ENCODE measurements at regions not wholly inside any gene's neighbourhood (a gene's known extent, or its start where the extent isn't known, plus 50 kb on each side); places are given as distances from the start of the nearest gene placed in this dataset.

DNA sequence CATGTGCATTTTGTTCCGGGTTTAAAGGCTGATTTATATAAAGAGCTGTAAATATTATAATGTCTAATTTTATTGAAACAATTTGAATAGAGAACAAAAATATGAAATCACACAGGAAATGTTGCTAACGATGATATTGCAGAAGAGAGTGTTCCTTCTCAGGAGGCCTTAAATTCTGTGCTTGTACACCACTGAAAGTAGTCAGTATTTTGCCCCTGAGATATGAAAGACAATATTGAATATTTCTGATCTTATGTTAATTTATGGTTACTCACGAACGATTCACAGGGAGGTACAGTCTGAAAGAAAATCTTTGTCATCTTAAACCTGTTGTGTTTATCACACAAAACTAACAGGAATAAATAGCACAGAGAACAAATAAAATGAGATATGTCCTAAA, 213.2 kb upstream of the PLSCR5 start:
- TF ChIP-seq, protein P1, sequence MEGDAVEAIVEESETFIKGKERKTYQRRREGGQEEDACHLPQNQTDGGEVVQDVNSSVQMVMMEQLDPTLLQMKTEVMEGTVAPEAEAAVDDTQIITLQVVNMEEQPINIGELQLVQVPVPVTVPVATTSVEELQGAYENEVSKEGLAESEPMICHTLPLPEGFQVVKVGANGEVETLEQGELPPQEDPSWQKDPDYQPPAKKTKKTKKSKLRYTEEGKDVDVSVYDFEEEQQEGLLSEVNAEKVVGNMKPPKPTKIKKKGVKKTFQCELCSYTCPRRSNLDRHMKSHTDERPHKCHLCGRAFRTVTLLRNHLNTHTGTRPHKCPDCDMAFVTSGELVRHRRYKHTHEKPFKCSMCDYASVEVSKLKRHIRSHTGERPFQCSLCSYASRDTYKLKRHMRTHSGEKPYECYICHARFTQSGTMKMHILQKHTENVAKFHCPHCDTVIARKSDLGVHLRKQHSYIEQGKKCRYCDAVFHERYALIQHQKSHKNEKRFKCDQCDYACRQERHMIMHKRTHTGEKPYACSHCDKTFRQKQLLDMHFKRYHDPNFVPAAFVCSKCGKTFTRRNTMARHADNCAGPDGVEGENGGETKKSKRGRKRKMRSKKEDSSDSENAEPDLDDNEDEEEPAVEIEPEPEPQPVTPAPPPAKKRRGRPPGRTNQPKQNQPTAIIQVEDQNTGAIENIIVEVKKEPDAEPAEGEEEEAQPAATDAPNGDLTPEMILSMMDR (IDR thresholded peaks at IDR 0.05) = no peak
- no peak for TF ChIP-seq POLR2A (IDR thresholded peaks at IDR 0.05)
- no peaks in the 10 kb centered on the region for H3K36me3 ChIP-seq
- no peaks in the 10 kb centered on the region for H3K4me1 ChIP-seq
- no peak overlapping the region for H3K27ac ChIP-seq
- intact Hi-C loops (cut with DNase I) = no loop called here
- DNase-seq (no peak), ATAC-seq (no peak)
- no peaks in the 10 kb centered on the region for H3K27me3 ChIP-seq
- H3K4me3 ChIP-seq = no peak overlapping the region
- WGBS (ENCODE audit: insufficient coverage, low coverage, low lambda C conversion rate, missing lambda C conversion rate) = 35% methylated on average over 4 of the region's 4 CpGs
- H3K9me3 ChIP-seq = no peaks in the 10 kb centered on the region

DNA sequence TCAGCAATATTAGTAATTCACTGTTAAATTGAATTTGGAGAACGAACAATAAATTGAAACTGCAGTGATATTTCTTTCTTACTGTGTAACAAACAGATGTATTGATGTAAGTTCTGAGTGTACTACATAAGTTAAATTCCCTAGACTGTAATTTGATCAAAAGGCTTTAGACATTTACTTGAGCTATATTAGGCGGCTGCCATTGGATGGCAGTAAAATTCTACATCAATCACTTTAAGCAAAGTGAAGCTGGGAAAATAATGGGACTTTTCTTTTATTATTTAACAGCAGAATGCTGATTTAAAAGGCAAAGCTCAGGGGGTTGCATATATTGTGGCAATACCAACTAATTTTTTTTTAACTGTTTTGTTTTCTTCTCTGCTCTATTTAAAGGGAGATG, 212.6 kb upstream of the PLSCR5 start:
- H3K4me3 ChIP-seq = no peak overlapping the region
- H3K4me1 ChIP-seq = no peaks in the 10 kb centered on the region
- intact Hi-C loops (cut with DNase I) = no loop called here
- no peaks in the 10 kb centered on the region for H3K36me3 ChIP-seq
- no peak for TF ChIP-seq POLR2A (IDR thresholded peaks at IDR 0.05)
- TF ChIP-seq, protein P1 (IDR thresholded peaks at IDR 0.05) = peak in 1 of 4 donors; percentile 10
- 38% methylated on average over 2 of the region's 2 CpGs for WGBS (ENCODE audit: insufficient coverage, low coverage, low lambda C conversion rate, missing lambda C conversion rate)
- DNase-seq (no peak), ATAC-seq (no peak)
- H3K9me3 ChIP-seq = no peaks in the 10 kb centered on the region
- no peak overlapping the region for H3K27ac ChIP-seq
- H3K27me3 ChIP-seq = no peaks in the 10 kb centered on the region

DNA sequence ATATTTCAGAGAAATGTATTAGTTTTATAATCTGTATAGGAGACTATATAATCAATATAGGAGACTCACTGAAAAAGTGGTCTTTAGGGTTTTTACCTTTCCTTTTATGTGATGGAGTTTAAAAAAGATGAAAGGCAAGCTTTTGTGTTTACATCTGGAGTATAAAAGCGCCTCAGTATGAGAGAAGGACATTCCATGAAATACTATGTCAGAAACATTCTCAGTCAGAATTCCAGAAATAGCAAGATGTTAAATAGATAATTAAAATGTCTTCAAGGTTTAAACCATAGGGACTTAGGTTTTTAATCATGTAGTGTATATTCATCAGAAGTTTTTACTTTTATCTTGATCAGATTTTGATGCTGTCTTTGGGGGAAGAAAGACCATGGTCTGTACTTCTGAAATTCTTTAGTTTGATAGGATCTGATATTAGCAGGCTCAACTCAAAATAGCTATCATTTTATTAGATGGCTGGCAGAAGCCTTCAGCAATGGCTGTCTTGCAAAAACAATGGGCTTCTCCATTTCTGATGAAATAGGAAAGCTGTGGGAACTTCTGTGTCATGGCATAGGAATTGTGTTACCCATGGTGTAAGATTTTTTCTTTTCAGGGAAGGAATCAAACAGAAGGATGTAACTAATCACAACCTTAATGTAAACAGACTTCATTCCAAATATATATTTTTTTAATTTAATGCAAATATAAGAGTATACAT, 209.6 kb upstream of the PLSCR5 start:
- WGBS (ENCODE audit: insufficient coverage, low coverage, low lambda C conversion rate, missing lambda C conversion rate) = 27% methylated on average over 1 of the region's 1 CpG
- Histone ChIP-seq H3K9me3 (no peaks in the 10 kb centered on the region), H3K27ac (no peak overlapping the region), H3K4me3 (no peak overlapping the region), H3K36me3 (no peaks in the 10 kb centered on the region), H3K4me1 (no peaks in the 10 kb centered on the region), H3K27me3 (no peaks in the 10 kb centered on the region)
- no peak for DNase-seq
- ATAC-seq = no peak
- intact Hi-C loops (cut with DNase I) = no loop called here
- no peak for TF ChIP-seq POLR2A (IDR thresholded peaks at IDR 0.05)
- TF ChIP-seq, protein P1 (IDR thresholded peaks at IDR 0.05) = no peak

DNA sequence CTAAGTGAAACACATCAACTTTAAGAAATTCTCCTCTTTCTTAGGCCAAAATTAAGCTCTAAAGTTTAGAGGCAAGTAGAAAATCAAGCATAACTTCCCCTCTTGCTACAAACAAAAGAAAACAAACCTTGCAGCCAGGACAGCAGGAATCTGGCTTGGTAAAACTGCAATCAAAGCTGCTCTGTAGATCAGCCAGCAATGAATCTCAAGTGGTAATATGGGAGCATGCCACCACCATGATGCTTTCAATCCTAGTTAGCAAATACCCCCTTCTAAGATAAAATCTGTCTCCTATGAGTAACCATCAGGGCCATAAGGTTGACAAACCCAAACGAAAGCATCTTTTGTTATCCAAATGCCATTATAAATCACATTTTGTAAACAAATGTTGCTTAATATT, 208.3 kb upstream of the PLSCR5 start:
- H3K36me3 ChIP-seq = no peaks in the 10 kb centered on the region
- no peak for TF ChIP-seq POLR2A (IDR thresholded peaks at IDR 0.05)
- TF ChIP-seq, protein P1 (IDR thresholded peaks at IDR 0.05) = no peak
- 14% methylated on average over 1 of the region's 1 CpG for WGBS (ENCODE audit: insufficient coverage, low coverage, low lambda C conversion rate, missing lambda C conversion rate)
- H3K27ac ChIP-seq = no peak overlapping the region
- no peak overlapping the region for H3K4me3 ChIP-seq
- DNase-seq (no peak), ATAC-seq (no peak)
- intact Hi-C loops (cut with DNase I) = no loop called here
- no peaks in the 10 kb centered on the region for H3K4me1 ChIP-seq
- H3K9me3 ChIP-seq = no peaks in the 10 kb centered on the region
- H3K27me3 ChIP-seq = no peaks in the 10 kb centered on the region

Measured in right lobe of liver (tissue), 6 donors.